ENCODE measurements at regions not wholly inside any gene's neighbourhood (a gene's known extent, or its start where the extent isn't known, plus 50 kb on each side); places are given as distances from the start of the nearest gene placed in this dataset.

DNA sequence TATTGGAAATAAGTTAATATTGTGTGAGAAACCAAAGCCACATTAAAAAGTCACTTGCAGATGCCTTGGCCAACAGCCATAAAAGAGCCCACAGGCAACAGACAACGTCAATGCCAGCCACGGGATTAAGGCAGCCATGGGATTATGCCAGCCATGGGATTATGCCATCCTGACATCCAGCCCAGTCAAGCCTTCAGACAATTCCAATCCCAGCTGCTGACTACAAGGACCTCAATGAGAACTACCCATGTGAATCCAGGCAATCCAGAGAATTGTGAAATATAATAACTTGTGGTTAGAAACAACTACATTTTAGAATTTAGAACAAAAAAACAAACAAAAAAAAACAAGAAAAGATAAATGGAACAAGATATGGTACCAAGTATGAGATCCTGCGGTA, 356.6 kb downstream of the EFNB2 start (continued):
- TF ChIP-seq, protein P1, sequence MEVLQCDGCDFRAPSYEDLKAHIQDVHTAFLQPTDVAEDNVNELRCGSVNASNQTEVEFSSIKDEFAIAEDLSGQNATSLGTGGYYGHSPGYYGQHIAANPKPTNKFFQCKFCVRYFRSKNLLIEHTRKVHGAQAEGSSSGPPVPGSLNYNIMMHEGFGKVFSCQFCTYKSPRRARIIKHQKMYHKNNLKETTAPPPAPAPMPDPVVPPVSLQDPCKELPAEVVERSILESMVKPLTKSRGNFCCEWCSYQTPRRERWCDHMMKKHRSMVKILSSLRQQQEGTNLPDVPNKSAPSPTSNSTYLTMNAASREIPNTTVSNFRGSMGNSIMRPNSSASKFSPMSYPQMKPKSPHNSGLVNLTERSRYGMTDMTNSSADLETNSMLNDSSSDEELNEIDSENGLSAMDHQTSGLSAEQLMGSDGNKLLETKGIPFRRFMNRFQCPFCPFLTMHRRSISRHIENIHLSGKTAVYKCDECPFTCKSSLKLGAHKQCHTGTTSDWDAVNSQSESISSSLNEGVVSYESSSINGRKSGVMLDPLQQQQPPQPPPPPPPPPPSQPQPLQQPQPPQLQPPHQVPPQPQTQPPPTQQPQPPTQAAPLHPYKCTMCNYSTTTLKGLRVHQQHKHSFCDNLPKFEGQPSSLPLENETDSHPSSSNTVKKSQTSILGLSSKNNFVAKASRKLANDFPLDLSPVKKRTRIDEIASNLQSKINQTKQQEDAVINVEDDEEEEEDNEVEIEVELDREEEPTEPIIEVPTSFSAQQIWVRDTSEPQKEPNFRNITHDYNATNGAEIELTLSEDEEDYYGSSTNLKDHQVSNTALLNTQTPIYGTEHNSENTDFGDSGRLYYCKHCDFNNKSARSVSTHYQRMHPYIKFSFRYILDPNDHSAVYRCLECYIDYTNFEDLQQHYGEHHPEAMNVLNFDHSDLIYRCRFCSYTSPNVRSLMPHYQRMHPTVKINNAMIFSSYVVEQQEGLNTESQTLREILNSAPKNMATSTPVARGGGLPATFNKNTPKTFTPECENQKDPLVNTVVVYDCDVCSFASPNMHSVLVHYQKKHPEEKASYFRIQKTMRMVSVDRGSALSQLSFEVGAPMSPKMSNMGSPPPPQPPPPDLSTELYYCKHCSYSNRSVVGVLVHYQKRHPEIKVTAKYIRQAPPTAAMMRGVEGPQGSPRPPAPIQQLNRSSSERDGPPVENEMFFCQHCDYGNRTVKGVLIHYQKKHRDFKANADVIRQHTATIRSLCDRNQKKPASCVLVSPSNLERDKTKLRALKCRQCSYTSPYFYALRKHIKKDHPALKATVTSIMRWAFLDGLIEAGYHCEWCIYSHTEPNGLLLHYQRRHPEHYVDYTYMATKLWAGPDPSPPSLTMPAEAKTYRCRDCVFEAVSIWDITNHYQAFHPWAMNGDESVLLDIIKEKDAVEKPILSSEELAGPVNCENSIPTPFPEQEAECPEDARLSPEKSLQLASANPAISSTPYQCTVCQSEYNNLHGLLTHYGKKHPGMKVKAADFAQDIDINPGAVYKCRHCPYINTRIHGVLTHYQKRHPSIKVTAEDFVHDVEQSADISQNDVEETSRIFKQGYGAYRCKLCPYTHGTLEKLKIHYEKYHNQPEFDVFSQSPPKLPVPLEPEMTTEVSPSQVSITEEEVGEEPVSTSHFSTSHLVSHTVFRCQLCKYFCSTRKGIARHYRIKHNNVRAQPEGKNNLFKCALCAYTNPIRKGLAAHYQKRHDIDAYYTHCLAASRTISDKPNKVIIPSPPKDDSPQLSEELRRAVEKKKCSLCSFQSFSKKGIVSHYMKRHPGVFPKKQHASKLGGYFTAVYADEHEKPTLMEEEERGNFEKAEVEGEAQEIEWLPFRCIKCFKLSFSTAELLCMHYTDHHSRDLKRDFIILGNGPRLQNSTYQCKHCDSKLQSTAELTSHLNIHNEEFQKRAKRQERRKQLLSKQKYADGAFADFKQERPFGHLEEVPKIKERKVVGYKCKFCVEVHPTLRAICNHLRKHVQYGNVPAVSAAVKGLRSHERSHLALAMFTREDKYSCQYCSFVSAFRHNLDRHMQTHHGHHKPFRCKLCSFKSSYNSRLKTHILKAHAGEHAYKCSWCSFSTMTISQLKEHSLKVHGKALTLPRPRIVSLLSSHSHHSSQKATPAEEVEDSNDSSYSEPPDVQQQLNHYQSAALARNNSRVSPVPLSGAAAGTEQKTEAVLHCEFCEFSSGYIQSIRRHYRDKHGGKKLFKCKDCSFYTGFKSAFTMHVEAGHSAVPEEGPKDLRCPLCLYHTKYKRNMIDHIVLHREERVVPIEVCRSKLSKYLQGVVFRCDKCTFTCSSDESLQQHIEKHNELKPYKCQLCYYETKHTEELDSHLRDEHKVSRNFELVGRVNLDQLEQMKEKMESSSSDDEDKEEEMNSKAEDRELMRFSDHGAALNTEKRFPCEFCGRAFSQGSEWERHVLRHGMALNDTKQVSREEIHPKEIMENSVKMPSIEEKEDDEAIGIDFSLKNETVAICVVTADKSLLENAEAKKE (CRISPR knock-in tag; IDR thresholded peaks at IDR 0.05): no peak
- no peak for TF ChIP-seq NANOG (IDR thresholded peaks at IDR 0.05; ENCODE audit: borderline replicate concordance)

DNA sequence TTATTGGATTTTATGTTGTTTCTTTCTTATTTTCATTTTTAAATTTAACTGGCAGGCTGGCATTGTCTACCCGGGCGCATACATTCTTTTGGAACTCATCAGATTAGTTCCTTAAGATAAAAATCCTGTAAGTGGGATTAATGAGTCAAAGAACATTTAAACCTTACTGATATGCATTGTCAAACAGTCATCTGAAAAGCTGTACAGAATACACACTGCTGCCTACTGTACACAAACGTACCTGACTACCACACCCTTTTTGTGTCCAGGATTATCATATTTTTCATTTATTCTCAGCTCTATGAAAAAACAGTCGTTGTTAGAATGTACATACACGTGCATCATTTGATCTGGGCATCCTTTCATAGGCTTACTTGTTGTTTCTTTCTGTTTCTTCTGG, 358.3 kb downstream of the EFNB2 start:
- no peak for ATAC-seq
- Histone ChIP-seq H3K4me2 (no peak overlapping the region), H3K79me2 (replicated peaks; ENCODE audit: insufficient read depth) (no peaks in the 10 kb centered on the region), H4K20me1 (replicated peaks; ENCODE audit: insufficient read depth) (no peaks in the 10 kb centered on the region), H3K4me3 (no peak overlapping the region), H2AFZ (no peak overlapping the region), H3F3A (replicated peaks; ENCODE audit: low read depth) (no peaks in the 10 kb centered on the region), H3K27ac (ENCODE audit: low read depth) (no peak overlapping the region), H3K36me3 (ENCODE audit: insufficient read depth) (no peaks in the 10 kb centered on the region), H3K4me1 (ENCODE audit: insufficient read depth) (peaks cover 7% of the 10 kb centered on the region; the same call in 1 of the 2 replicates), H3K9me2 (ENCODE audit: insufficient read depth) (no peaks in the 10 kb centered on the region), H3K27me3 (ENCODE audit: insufficient read depth) (no peaks in the 10 kb centered on the region)
- no peak for DNase-seq (ENCODE audit: low spot score)
- no peaks in the 10 kb centered on the region for H3K27me3 Mint-ChIP-seq (ENCODE audit: insufficient read depth, low read depth, poor library complexity)
- no peaks in the 10 kb centered on the region for H3K36me3 Mint-ChIP-seq (ENCODE audit: low read depth)
- H3K4me3 Mint-ChIP-seq: no peak overlapping the region
- H3K9me3 Mint-ChIP-seq: no peaks in the 10 kb centered on the region
- TF ChIP-seq, protein P2, sequence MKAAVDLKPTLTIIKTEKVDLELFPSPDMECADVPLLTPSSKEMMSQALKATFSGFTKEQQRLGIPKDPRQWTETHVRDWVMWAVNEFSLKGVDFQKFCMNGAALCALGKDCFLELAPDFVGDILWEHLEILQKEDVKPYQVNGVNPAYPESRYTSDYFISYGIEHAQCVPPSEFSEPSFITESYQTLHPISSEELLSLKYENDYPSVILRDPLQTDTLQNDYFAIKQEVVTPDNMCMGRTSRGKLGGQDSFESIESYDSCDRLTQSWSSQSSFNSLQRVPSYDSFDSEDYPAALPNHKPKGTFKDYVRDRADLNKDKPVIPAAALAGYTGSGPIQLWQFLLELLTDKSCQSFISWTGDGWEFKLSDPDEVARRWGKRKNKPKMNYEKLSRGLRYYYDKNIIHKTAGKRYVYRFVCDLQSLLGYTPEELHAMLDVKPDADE (IDR thresholded peaks at IDR 0.05): no peak
- TF ChIP-seq NANOG (IDR thresholded peaks at IDR 0.05; ENCODE audit: borderline replicate concordance): no peak
- TF ChIP-seq EZH2phosphoT487 (IDR thresholded peaks at IDR 0.05; ENCODE audit: unreplicated experiment): no peak
- TF ChIP-seq, protein P1 (CRISPR knock-in tag; IDR thresholded peaks at IDR 0.05): no peak
- no peak for TF ChIP-seq JUNB (IDR thresholded peaks at IDR 0.05; ENCODE audit: unreplicated experiment)
- H3K27ac Mint-ChIP-seq: no peak overlapping the region
- H3K4me1 Mint-ChIP-seq: peaks cover 11% of the 10 kb centered on the region

Measured in GM23338 (cell line).